PC-3 (cell line): ENCODE measurements at regions not wholly inside any gene's neighbourhood (a gene's known extent, or its start where the extent isn't known, plus 50 kb on each side); places are given as distances from the start of the nearest gene placed in this dataset.

Source experiments
- CTCF ChIP-seq: fragments of 300-600 bp; sonication (generic); conservative IDR thresholded peaks from 2 replicates; pipeline ENCODE4 v1.5.1; 2017; ENCODE audit warnings: antibody characterized with exemption, low read depth, mild to moderate bottlenecking, low read length
- EZH2phosphoT487 ChIP-seq: fragments of 300-600 bp; sonication (generic); IDR thresholded peaks from 2 replicates; pipeline ENCODE4 v1.6.1; 2018; ENCODE audit warnings: mild to moderate bottlenecking, antibody characterized with exemption, low read length, borderline replicate concordance

GRCh38 chr3:163587342-163587741, 1491.0 kb downstream of the SI start:
- TF ChIP-seq CTCF: no peak
- no peak for TF ChIP-seq EZH2phosphoT487
